ENCODE measurements at regions not wholly inside any gene's neighbourhood (a gene's known extent, or its start where the extent isn't known, plus 50 kb on each side); places are given as distances from the start of the nearest gene placed in this dataset.

DNA sequence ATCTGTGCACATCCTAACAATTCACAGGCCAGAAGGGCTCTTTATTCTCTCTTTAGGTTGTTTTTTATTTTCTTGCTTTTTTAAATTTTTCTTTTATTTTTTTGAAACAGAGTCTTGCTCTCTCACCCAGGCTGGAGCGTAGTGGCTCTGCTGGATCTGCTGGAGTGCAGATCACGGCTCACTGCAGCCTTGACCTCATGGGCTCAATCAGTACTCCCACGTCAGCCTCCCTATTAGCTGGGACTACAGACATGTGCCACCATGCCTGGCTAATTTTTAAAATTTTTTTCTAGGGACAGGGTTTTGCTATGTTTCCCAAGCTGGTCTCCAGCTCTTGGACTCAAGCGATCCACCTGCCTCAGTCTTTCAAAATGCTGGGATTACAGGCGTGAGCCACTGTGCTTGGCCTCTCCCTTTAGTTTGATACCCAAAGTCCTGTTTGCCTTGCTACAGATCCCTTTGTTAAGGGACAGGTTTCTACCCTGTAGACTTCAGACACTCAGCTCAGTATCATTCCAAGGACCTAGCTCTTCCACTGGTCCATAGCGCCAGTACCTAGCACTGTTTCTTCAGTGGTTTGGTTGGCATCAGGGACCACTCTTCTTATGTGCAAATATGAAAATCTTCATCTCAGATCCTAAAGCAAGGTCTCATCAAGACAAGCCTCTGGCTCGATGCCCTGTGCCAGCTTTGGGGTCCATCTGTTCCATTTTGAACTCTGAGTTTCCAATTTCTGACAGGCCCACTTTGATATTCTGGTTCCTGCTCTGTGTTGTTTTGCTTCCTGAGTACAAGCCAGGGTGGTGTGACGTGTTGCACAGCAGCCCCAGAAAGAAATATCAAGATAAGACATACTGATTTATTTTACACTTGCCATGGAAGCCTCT lies 211.7 kb downstream of the FAT3 start (continued):
- TF ChIP-seq RNF2 (IDR thresholded peaks at IDR 0.05; ENCODE audit: borderline replicate concordance, low read depth, low read length, missing control alignments, poor library complexity, severe bottlenecking) (no peak), HDAC2 (IDR thresholded peaks at IDR 0.05; ENCODE audit: borderline replicate concordance in 1 of 2, low read depth in 2 of 2, low read length in 2 of 2) (no peak), SIX5 (IDR thresholded peaks at IDR 0.05; ENCODE audit: low read depth, low read length) (no peak), BCL11A (IDR thresholded peaks at IDR 0.05; ENCODE audit: low read depth in 2 of 2, low read length in 2 of 2) (no peak), EP300 (IDR thresholded peaks at IDR 0.05; ENCODE audit: borderline replicate concordance in 1 of 2, low read depth in 2 of 2, low read length in 2 of 2) (no peak)
- TF ChIP-seq, protein P1, sequence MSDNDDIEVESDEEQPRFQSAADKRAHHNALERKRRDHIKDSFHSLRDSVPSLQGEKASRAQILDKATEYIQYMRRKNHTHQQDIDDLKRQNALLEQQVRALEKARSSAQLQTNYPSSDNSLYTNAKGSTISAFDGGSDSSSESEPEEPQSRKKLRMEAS (IDR thresholded peaks at IDR 0.05): no peak
